ENCODE measurements at regions not wholly inside any gene's neighbourhood (a gene's known extent, or its start where the extent isn't known, plus 50 kb on each side); places are given as distances from the start of the nearest gene placed in this dataset.

- H3K27me3 ChIP-seq, result no peaks in the 10 kb centered on the region
- H3K4me1 ChIP-seq, result peaks cover 18% of the 10 kb centered on the region
- H3K27ac ChIP-seq, result no peak overlapping the region
- TF ChIP-seq CTCF (IDR thresholded peaks at IDR 0.05) (no peak), POLR2A (IDR thresholded peaks at IDR 0.05) (no peak)
- H3K4me3 ChIP-seq, result no peak overlapping the region
- WGBS, 2 donors, result 60 to 78% methylated on average over 8 of the region's 8 CpGs
- H3K36me3 ChIP-seq (replicated peaks in 1 of 2; ENCODE audit: insufficient read depth in 1 of 2, low read depth in 2 of 2), result peaks cover 0 to 1% of the 10 kb centered on the region in 2 donors
- ATAC-seq (no peak), DNase-seq (no peak)
- H3K9me3 ChIP-seq, result no peaks in the 10 kb centered on the region
- intact Hi-C loops (cut with DNase I), result no loop called here
Measured at GRCh38 chr1:178020968-178021640, 51.2 kb upstream of the SEC16B start.

- peaks cover 0 to 1% of the 10 kb centered on the region in 2 donors for H3K36me3 ChIP-seq (replicated peaks in 1 of 2; ENCODE audit: insufficient read depth in 1 of 2, low read depth in 2 of 2)
- no peak overlapping the region for H3K27ac ChIP-seq
- H3K4me1 ChIP-seq, result peaks cover 18% of the 10 kb centered on the region
- ATAC-seq, result no peak
- intact Hi-C loops (cut with DNase I), result no loop called here
- TF ChIP-seq POLR2A (IDR thresholded peaks at IDR 0.05), result no peak
- TF ChIP-seq CTCF (IDR thresholded peaks at IDR 0.05), result no peak
- no peak for DNase-seq
- no peaks in the 10 kb centered on the region for H3K27me3 ChIP-seq
- WGBS, 2 donors, result 60 to 62% methylated on average over 4 of the region's 4 CpGs
- no peak overlapping the region for H3K4me3 ChIP-seq
- no peaks in the 10 kb centered on the region for H3K9me3 ChIP-seq
Measured at GRCh38 chr1:178021950-178022349, 52.1 kb upstream of the SEC16B start.

- 58 to 59% methylated on average over 2 of the region's 2 CpGs for WGBS, 2 donors
- H3K9me3 ChIP-seq, result no peaks in the 10 kb centered on the region
- TF ChIP-seq CTCF (IDR thresholded peaks at IDR 0.05), result no peak
- TF ChIP-seq POLR2A (IDR thresholded peaks at IDR 0.05), result no peak
- no peak overlapping the region for H3K4me3 ChIP-seq
- no peaks in the 10 kb centered on the region for H3K27me3 ChIP-seq
- H3K36me3 ChIP-seq (replicated peaks in 1 of 2; ENCODE audit: insufficient read depth in 1 of 2, low read depth in 2 of 2), result peaks cover 0 to 1% of the 10 kb centered on the region in 2 donors
- H3K4me1 ChIP-seq, result peaks cover 18% of the 10 kb centered on the region
- intact Hi-C loops (cut with DNase I), result no loop called here
- peak overlapping the region in 3 of 4 donors; percentile 22 to 57 (median 46) for H3K27ac ChIP-seq
- DNase-seq, result peak in 1 of 4 donors; percentile 5
- peak; percentile 75 for ATAC-seq
Measured at GRCh38 chr1:178023181-178023618, 53.3 kb upstream of the SEC16B start.

- no peak overlapping the region for H3K4me3 ChIP-seq
- intact Hi-C loops (cut with DNase I), result no loop called here
- WGBS, 2 donors, result 91 to 94% methylated on average over 3 of the region's 3 CpGs
- DNase-seq (no peak), ATAC-seq (no peak)
- no peaks in the 10 kb centered on the region for H3K27me3 ChIP-seq
- H3K4me1 ChIP-seq, result peaks cover 18% of the 10 kb centered on the region
- TF ChIP-seq CTCF (IDR thresholded peaks at IDR 0.05) (no peak), POLR2A (IDR thresholded peaks at IDR 0.05) (no peak)
- H3K27ac ChIP-seq, result no peak overlapping the region
- H3K36me3 ChIP-seq (replicated peaks in 1 of 2; ENCODE audit: insufficient read depth in 1 of 2, low read depth in 2 of 2), result peaks cover 0 to 1% of the 10 kb centered on the region in 2 donors
- no peaks in the 10 kb centered on the region for H3K9me3 ChIP-seq
Measured at GRCh38 chr1:178024504-178024903, 54.6 kb upstream of the SEC16B start.
